ENCODE measurements at regions not wholly inside any gene's neighbourhood (a gene's known extent, or its start where the extent isn't known, plus 50 kb on each side); places are given as distances from the start of the nearest gene placed in this dataset.

DNA sequence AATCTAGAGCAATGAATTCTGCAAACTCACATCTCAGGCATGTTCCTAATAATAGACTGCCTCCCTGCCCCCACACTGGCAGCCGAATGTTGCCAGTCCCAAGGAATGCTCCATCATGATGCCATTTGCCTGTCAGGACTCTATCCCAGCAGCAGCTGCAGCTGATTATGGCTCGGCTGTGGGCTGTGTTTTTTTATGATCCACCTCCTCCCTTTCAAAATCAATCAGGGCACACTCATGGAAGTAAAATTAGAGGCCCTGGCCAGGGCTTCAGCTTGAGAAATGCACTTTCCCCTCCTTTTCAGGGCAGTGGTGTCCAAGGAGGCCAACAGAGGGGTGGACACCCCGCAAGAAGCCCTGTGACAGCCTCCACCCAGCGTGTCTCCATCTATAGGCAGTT is 176.7 kb upstream of the S1PR3 start:
- TF ChIP-seq RAD21 (IDR thresholded peaks at IDR 0.05; ENCODE audit: low read length) (no peak), RCOR1 (IDR thresholded peaks at IDR 0.05; ENCODE audit: insufficient replicate concordance, low read length) (no peak), SMC3 (IDR thresholded peaks at IDR 0.05; ENCODE audit: low read depth, low read length) (no peak), BHLHE40 (IDR thresholded peaks at IDR 0.05; ENCODE audit: low read depth, low read length) (no peak)
- TF ChIP-seq, protein P1, sequence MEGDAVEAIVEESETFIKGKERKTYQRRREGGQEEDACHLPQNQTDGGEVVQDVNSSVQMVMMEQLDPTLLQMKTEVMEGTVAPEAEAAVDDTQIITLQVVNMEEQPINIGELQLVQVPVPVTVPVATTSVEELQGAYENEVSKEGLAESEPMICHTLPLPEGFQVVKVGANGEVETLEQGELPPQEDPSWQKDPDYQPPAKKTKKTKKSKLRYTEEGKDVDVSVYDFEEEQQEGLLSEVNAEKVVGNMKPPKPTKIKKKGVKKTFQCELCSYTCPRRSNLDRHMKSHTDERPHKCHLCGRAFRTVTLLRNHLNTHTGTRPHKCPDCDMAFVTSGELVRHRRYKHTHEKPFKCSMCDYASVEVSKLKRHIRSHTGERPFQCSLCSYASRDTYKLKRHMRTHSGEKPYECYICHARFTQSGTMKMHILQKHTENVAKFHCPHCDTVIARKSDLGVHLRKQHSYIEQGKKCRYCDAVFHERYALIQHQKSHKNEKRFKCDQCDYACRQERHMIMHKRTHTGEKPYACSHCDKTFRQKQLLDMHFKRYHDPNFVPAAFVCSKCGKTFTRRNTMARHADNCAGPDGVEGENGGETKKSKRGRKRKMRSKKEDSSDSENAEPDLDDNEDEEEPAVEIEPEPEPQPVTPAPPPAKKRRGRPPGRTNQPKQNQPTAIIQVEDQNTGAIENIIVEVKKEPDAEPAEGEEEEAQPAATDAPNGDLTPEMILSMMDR (conservative IDR thresholded peaks at IDR 0.05; ENCODE audit: low read depth, low read length) = no peak

All from IMR-90 (cell line).